Panc1 (cell line): ENCODE measurements at regions not wholly inside any gene's neighbourhood (a gene's known extent, or its start where the extent isn't known, plus 50 kb on each side); places are given as distances from the start of the nearest gene placed in this dataset.

Experiments
- ATAC-seq: fragments of 200-7000 bp; cut with Tn5 transposase; 2 replicates; pipeline ENCODE4 v1.9.1; 2020; ENCODE audit warnings: mild to moderate bottlenecking, moderate library complexity
- BruUV-seq: library from RNA; stranded (reverse); fragments of 400-500 nt; replicated peaks from 2 replicates; lab custom pipeline; 2021; lab: Mats Ljungman, UMichigan
- CTCF ChIA-PET: fragments of 300-600 bp; sonication (Branson Sonifier 250); formaldehyde crosslinking; loops from one replicate; lab custom pipeline; 2022; ENCODE audit warnings: antibody characterized with exemption; lab: Charles Lee
- POLR2A ChIA-PET: fragments of 300-600 bp; sonication (Branson Sonifier 250); formaldehyde crosslinking; loops from one replicate; lab custom pipeline; 2022; ENCODE audit warnings: antibody characterized with exemption; lab: Charles Lee
- DNase-seq: peaks from one replicate; pipeline ENCODE4 v3.0.0-alpha.2; 2010; ENCODE audit warnings: low read depth, low spot score
- H3K27ac ChIP-seq: 2 replicates; pipeline ENCODE4 v1.5.1; 2011; ENCODE audit warnings: mild to moderate bottlenecking, low read length, inconsistent platforms
- H3K27me3 ChIP-seq: fragments of 200-500 bp; sonication (Bioruptor generic); 2 replicates; pipeline ENCODE4 v1.6.0; 2014; ENCODE audit warnings: low read length, inconsistent platforms; ENCODE audit not compliant: control insufficient read depth, insufficient read depth
- H3K36me3 ChIP-seq: fragments of 200-500 bp; sonication (Bioruptor generic); 2 replicates; pipeline ENCODE4 v1.5.1; 2014; ENCODE audit warnings: inconsistent platforms, mild to moderate bottlenecking, low read length, moderate library complexity; ENCODE audit not compliant: control insufficient read depth, insufficient read depth
- H3K4me1 ChIP-seq: 2 replicates; pipeline ENCODE4 v1.5.1; 2011; ENCODE audit warnings: inconsistent platforms, mild to moderate bottlenecking, low read length, moderate library complexity; ENCODE audit not compliant: control insufficient read depth, insufficient read depth
- H3K4me3 ChIP-seq, 2 experiments: 2 replicates each; pipeline ENCODE4 v1.5.1; 2011 to 2012; ENCODE audit warnings: low read depth in 2 of 2, low read length in 2 of 2, mild to moderate bottlenecking in 2 of 2, inconsistent platforms in 1 of 2, moderate library complexity in 1 of 2
- H3K9me3 ChIP-seq: fragments of 200-500 bp; sonication (Bioruptor generic); 2 replicates; pipeline ENCODE4 v1.5.1; 2014; ENCODE audit warnings: low read depth, mild to moderate bottlenecking, inconsistent platforms, low read length, moderate library complexity; ENCODE audit not compliant: control insufficient read depth, insufficient read depth
- CTCF ChIP-seq: fragments of 450-650 bp; IDR thresholded peaks from 2 replicates; pipeline ENCODE4 v1.5.1; 2017; ENCODE audit warnings: mild to moderate bottlenecking
- POLR2AphosphoS5 ChIP-seq: IDR thresholded peaks from 2 replicates; pipeline ENCODE4 v1.6.1; 2012; ENCODE audit warnings: mild to moderate bottlenecking, low read depth, low read length, moderate library complexity
- SIN3A ChIP-seq: IDR thresholded peaks from 2 replicates; pipeline ENCODE4 v1.6.1; 2012; ENCODE audit warnings: low read depth, mild to moderate bottlenecking, low read length, moderate library complexity, borderline replicate concordance; ENCODE audit not compliant: insufficient read depth
- TCF7L2 ChIP-seq: IDR thresholded peaks from 2 replicates; pipeline ENCODE4 v1.6.1; 2011; ENCODE audit warnings: mild to moderate bottlenecking, low read depth, low read length, inconsistent platforms
- in situ Hi-C: cut with HindIII; loops from 2 replicates; pipeline ENCODE4 v1.10.0; 2016; ENCODE audit warnings: low sequenced_read_pairs, low pct_unique_long_range_greater_than_20kb
- intact Hi-C: fragments of 100-400 bp; cut with micrococcal nuclease; formaldehyde crosslinking; loops from one replicate; pipeline ENCODE4 v1.10.0; 2022; ENCODE audit not compliant: unreplicated experiment
- TF ChIP-seq, protein P1 (sequence below), 2 experiments: IDR thresholded peaks; 2 replicates each; pipeline ENCODE4 v1.6.1; 2011 to 2012; ENCODE audit warnings: low read depth in 2 of 2, control low read depth in 1 of 2, low read length in 1 of 2, mild to moderate bottlenecking in 1 of 2, moderate library complexity in 1 of 2; ENCODE audit not compliant: insufficient read depth in 1 of 2

- no peak for TF ChIP-seq POLR2AphosphoS5
- no peak for TF ChIP-seq CTCF
- TF ChIP-seq, protein P1, sequence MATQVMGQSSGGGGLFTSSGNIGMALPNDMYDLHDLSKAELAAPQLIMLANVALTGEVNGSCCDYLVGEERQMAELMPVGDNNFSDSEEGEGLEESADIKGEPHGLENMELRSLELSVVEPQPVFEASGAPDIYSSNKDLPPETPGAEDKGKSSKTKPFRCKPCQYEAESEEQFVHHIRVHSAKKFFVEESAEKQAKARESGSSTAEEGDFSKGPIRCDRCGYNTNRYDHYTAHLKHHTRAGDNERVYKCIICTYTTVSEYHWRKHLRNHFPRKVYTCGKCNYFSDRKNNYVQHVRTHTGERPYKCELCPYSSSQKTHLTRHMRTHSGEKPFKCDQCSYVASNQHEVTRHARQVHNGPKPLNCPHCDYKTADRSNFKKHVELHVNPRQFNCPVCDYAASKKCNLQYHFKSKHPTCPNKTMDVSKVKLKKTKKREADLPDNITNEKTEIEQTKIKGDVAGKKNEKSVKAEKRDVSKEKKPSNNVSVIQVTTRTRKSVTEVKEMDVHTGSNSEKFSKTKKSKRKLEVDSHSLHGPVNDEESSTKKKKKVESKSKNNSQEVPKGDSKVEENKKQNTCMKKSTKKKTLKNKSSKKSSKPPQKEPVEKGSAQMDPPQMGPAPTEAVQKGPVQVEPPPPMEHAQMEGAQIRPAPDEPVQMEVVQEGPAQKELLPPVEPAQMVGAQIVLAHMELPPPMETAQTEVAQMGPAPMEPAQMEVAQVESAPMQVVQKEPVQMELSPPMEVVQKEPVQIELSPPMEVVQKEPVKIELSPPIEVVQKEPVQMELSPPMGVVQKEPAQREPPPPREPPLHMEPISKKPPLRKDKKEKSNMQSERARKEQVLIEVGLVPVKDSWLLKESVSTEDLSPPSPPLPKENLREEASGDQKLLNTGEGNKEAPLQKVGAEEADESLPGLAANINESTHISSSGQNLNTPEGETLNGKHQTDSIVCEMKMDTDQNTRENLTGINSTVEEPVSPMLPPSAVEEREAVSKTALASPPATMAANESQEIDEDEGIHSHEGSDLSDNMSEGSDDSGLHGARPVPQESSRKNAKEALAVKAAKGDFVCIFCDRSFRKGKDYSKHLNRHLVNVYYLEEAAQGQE (IDR thresholded peaks at IDR 0.05; ENCODE audit: insufficient read depth in 1 of 2, low read depth in 2 of 2, low read length in 1 of 2), result no peak
- no peak for TF ChIP-seq TCF7L2
- no peak for TF ChIP-seq SIN3A
- no peaks in the 10 kb centered on the region for H3K4me1 ChIP-seq
- intact Hi-C loops, result no loop called here
- H3K27me3 ChIP-seq, result no peaks in the 10 kb centered on the region
- ATAC-seq (no peak), DNase-seq (no peak)
- no TSS peak for BruUV-seq
- H3K36me3 ChIP-seq, result no peaks in the 10 kb centered on the region
- POLR2A ChIA-PET, result no interaction called here
- H3K9me3 ChIP-seq, result no peaks in the 10 kb centered on the region
- H3K27ac ChIP-seq, result no peak overlapping the region
- in situ Hi-C loops, result no loop called here
- CTCF ChIA-PET, result no interaction called here
- no peak overlapping the region for H3K4me3 ChIP-seq
These were observed 293.1 kb upstream of the ID2 start for GRCh38 chr2:8388781-8389180.

DNA sequence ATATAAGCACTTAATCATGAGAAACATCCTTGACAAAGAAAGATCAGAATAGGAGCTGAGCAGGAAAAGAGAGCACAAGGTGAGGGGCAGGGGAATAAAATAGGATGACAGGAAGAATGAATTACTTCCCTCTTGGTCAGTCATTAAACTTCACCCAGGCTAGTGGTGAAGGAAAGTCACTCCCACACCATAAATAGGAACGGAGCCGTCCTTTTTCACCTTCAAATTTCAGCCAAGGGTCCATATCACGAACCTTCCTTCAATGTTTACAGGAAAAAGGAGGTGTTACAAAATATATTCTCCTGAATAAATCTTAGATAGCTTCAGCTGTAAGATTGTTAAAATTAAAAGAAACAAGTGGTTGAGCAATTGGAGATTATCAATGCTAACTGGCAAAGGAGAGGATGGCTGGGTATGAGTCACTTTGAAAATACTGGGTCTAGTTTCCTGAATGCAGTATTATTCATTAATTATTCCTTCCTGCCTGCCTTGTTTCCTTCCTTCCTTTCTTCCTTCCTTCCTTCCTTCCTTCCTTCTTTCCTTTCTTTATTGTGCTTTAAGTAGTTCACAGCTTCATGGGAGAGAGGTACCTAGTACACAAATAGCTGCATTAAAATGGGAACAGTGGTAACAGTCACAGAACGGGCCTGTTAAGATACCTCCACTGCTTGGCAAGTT, 292.3 kb upstream of the ID2 start:
- Histone ChIP-seq H3K36me3 (no peaks in the 10 kb centered on the region), H3K27ac (no peak overlapping the region), H3K27me3 (no peaks in the 10 kb centered on the region), H3K4me1 (no peaks in the 10 kb centered on the region), H3K9me3 (no peaks in the 10 kb centered on the region), H3K4me3 (no peak overlapping the region)
- in situ Hi-C loops, result no loop called here
- ChIA-PET CTCF (no interaction called here), POLR2A (interaction anchor here (0.6 kb wide), 1 partner anchor 394 kb away, joined by 3 read pairs; no protein-coding TSS in a partner anchor)
- DNase-seq, result no peak
- no peak for ATAC-seq
- TF ChIP-seq SIN3A (no peak), POLR2AphosphoS5 (no peak), CTCF (no peak), TCF7L2 (no peak)
- TF ChIP-seq, protein P1 (IDR thresholded peaks at IDR 0.05; ENCODE audit: insufficient read depth in 1 of 2, low read depth in 2 of 2, low read length in 1 of 2), result no peak
- intact Hi-C loops, result no loop called here
- no TSS peak for BruUV-seq
